ENCODE measurements at regions not wholly inside any gene's neighbourhood (a gene's known extent, or its start where the extent isn't known, plus 50 kb on each side); places are given as distances from the start of the nearest gene placed in this dataset.
"Not testable (repeated sequence)": the region's sequence is repeated elsewhere in the genome, so short reads cannot be mapped to it uniquely, and the experiment has no call there.

DNA sequence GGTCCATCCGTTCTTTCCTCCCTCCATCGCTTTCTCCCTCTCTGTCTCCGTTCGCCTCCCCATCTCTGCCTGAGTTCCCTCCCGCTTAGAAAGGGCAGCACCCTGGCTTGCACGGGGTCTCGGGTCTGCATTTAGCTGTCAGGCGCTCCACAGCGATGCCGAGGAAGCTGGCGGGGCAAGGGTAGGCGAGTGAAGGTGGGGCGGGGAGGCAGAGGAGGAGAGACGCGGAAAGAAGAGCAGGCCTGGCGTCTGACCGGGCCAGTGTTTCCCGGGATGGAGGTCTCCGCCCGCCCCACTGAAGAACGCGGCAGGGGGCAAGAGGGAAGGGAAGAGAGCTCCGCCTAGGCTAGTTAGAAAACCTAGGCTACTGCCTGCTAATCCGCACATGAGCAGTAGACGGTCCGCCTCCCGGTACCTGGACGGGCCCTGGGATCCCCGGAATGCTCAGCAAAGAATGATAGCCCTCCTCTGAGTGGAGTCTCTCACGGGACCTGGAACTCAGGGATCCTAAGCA, 3922.5 kb upstream of the OR11H1 start:
- peaks cover 0 to 12% (median 6%) of the 10 kb centered on the region in 4 donors for H3K9me3 ChIP-seq (ENCODE audit: control insufficient read depth in 4 of 4, low read length in 3 of 4)
- no peak for DNase-seq (ENCODE audit: low spot score)
- no peaks in the 10 kb centered on the region for H3K27me3 ChIP-seq (ENCODE audit: control insufficient read depth in 4 of 4, insufficient read depth in 4 of 4, low read length in 3 of 4)
- no peak overlapping the region for H3K4me3 ChIP-seq (ENCODE audit: low read depth in 1 of 3, low read length in 3 of 3)
- H3K27ac ChIP-seq (ENCODE audit: low read depth in 1 of 2, low read length in 2 of 2) = no peak overlapping the region
- WGBS = 71% methylated on average over 30 of the region's 30 CpGs
- TF ChIP-seq, protein P1, sequence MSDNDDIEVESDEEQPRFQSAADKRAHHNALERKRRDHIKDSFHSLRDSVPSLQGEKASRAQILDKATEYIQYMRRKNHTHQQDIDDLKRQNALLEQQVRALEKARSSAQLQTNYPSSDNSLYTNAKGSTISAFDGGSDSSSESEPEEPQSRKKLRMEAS (IDR thresholded peaks at IDR 0.05) = no peak
- TF ChIP-seq, protein P2, sequence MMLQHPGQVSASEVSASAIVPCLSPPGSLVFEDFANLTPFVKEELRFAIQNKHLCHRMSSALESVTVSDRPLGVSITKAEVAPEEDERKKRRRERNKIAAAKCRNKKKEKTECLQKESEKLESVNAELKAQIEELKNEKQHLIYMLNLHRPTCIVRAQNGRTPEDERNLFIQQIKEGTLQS (IDR thresholded peaks at IDR 0.05) = no peak
- TF ChIP-seq FOXA2 (IDR thresholded peaks at IDR 0.05) (no peak), YY1 (IDR thresholded peaks at IDR 0.05) (no peak), HNF4A (conservative IDR thresholded peaks at IDR 0.05) (no peak), GABPA (IDR thresholded peaks at IDR 0.05 in 1 of 2, conservative IDR thresholded peaks at IDR 0.05 in 1 of 2) (no peak)
- TF ChIP-seq, protein P3, sequence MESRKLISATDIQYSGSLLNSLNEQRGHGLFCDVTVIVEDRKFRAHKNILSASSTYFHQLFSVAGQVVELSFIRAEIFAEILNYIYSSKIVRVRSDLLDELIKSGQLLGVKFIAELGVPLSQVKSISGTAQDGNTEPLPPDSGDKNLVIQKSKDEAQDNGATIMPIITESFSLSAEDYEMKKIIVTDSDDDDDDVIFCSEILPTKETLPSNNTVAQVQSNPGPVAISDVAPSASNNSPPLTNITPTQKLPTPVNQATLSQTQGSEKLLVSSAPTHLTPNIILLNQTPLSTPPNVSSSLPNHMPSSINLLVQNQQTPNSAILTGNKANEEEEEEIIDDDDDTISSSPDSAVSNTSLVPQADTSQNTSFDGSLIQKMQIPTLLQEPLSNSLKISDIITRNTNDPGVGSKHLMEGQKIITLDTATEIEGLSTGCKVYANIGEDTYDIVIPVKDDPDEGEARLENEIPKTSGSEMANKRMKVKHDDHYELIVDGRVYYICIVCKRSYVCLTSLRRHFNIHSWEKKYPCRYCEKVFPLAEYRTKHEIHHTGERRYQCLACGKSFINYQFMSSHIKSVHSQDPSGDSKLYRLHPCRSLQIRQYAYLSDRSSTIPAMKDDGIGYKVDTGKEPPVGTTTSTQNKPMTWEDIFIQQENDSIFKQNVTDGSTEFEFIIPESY (IDR thresholded peaks at IDR 0.05) = no peak
- TF ChIP-seq, protein P4, sequence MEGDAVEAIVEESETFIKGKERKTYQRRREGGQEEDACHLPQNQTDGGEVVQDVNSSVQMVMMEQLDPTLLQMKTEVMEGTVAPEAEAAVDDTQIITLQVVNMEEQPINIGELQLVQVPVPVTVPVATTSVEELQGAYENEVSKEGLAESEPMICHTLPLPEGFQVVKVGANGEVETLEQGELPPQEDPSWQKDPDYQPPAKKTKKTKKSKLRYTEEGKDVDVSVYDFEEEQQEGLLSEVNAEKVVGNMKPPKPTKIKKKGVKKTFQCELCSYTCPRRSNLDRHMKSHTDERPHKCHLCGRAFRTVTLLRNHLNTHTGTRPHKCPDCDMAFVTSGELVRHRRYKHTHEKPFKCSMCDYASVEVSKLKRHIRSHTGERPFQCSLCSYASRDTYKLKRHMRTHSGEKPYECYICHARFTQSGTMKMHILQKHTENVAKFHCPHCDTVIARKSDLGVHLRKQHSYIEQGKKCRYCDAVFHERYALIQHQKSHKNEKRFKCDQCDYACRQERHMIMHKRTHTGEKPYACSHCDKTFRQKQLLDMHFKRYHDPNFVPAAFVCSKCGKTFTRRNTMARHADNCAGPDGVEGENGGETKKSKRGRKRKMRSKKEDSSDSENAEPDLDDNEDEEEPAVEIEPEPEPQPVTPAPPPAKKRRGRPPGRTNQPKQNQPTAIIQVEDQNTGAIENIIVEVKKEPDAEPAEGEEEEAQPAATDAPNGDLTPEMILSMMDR (IDR thresholded peaks at IDR 0.05; ENCODE audit: low read depth, low read length, missing input control) = no peak
- H3K36me3 ChIP-seq (ENCODE audit: control insufficient read depth in 4 of 4, insufficient read depth in 3 of 4, low read depth in 1 of 4, low read length in 3 of 4) = no peaks in the 10 kb centered on the region
- H3K9ac ChIP-seq (ENCODE audit: low read depth in 1 of 2, low read length in 2 of 2) = no peak overlapping the region
- no peaks in the 10 kb centered on the region for H3K4me1 ChIP-seq (ENCODE audit: control insufficient read depth in 4 of 4, insufficient read depth in 4 of 4, low read length in 3 of 4)

DNA sequence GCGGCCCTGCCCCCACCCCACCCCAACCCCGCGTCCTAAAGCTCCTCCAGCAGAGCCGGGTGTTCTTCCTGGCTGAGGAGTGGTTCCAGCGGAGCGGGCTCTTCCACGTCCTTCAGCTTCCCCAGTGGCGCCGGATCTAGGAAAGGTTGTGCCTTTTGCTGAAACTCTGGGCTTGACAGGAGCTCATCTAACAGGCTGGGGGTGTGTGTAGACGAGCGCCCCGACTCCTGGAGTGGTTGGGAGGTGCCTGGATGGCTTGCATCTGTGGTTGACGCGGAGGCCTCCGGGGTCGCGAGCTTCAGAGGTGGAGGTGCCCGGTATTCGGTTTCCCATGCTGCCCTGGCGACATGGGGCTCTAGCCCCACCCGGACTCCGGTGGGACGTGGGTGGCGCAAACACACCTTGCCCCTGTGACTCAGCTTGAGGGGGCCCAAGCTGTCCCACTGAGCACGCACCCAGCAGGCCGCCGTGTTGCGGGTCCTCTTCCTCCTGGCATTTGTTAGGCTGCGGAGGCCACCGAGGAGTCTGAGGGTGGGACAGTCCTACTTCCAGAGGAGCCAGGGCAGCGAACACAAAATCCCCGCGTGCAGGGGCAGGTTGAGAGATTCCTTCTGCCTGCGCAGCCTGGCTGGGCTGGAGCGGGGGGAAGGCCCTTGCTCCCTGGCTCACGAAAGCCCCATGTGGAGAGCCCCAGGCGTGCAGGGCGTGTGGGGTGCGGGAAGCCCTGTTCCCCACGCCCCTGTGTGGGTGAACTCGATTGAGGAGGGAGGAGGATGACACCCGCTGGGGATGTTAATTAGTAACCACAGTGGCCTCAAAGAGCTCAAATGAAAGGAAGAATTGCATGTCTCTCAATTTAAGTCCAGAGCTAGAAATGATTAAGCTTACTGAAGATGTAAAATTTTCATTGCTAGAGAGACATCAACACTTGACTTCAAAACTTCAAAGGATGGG, 3921.7 kb upstream of the OR11H1 start:
- 74% methylated on average over 42 of the region's 42 CpGs for WGBS
- DNase-seq (ENCODE audit: low spot score) = not testable (repeated sequence)

DNA sequence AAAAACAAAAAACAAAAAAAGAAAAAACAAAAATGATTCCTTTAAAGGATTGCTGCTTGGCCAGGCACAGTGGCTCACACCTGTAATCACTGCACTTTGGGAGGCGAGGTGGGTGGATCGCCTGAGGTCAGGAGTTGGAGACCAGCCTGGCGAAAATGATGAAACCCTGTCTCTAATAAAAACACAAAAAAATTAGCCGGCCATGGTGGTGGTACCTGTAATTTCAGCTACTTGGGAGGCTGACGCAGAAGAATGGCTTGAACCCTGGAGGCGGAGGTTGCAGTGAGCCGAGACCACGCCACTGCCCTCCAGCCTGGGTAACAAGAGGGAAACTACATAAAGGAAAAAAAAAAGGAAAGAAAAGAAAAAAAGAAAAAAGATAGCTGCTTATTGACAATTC, 3920.8 kb upstream of the OR11H1 start:
- not testable (repeated sequence) for H3K27me3 ChIP-seq (ENCODE audit: control insufficient read depth in 4 of 4, insufficient read depth in 4 of 4, low read length in 3 of 4); H3K36me3 ChIP-seq (ENCODE audit: control insufficient read depth in 4 of 4, insufficient read depth in 3 of 4, low read depth in 1 of 4, low read length in 3 of 4); H3K4me1 ChIP-seq (ENCODE audit: control insufficient read depth in 4 of 4, insufficient read depth in 4 of 4, low read length in 3 of 4); H3K27ac ChIP-seq (ENCODE audit: low read depth in 1 of 2, low read length in 2 of 2); H3K4me3 ChIP-seq (ENCODE audit: low read depth in 1 of 3, low read length in 3 of 3); H3K9ac ChIP-seq (ENCODE audit: low read depth in 1 of 2, low read length in 2 of 2); DNase-seq (ENCODE audit: low spot score)
- 76% methylated on average over 8 of the region's 8 CpGs for WGBS
- peaks cover 0 to 12% (median 5%) of the 10 kb centered on the region in 4 donors for H3K9me3 ChIP-seq (ENCODE audit: control insufficient read depth in 4 of 4, low read length in 3 of 4)

More for the DNA sequence above, 3921.7 kb upstream of the OR11H1 start:
- not testable (repeated sequence) for H3K27me3 ChIP-seq (ENCODE audit: control insufficient read depth in 4 of 4, insufficient read depth in 4 of 4, low read length in 3 of 4); H3K27ac ChIP-seq (ENCODE audit: low read depth in 1 of 2, low read length in 2 of 2); H3K4me3 ChIP-seq (ENCODE audit: low read depth in 1 of 3, low read length in 3 of 3); H3K9ac ChIP-seq (ENCODE audit: low read depth in 1 of 2, low read length in 2 of 2); H3K4me1 ChIP-seq (ENCODE audit: control insufficient read depth in 4 of 4, insufficient read depth in 4 of 4, low read length in 3 of 4); H3K36me3 ChIP-seq (ENCODE audit: control insufficient read depth in 4 of 4, insufficient read depth in 3 of 4, low read depth in 1 of 4, low read length in 3 of 4)
- peaks cover 0 to 12% (median 5%) of the 10 kb centered on the region in 4 donors for H3K9me3 ChIP-seq (ENCODE audit: control insufficient read depth in 4 of 4, low read length in 3 of 4)

DNA sequence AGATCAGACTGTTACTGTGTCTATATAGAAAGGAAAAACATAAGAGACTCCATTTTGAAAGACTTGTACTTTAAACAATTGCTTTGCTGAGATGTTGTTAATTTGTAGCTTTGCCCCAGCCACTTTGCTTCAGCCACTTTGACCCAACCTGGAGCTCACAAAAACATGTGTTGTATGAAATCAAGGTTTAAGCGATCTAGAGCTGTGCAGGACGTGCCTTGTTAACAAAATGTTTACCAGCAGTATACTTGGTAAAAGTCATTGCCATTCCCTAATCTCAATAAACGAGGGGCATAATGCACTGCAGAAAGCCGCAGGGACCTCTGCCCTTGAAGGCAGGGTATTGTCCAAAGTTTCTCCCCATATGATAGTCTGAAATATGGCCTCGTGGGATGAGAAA, 3919.5 kb upstream of the OR11H1 start:
- H3K27me3 ChIP-seq (ENCODE audit: control insufficient read depth in 4 of 4, insufficient read depth in 4 of 4, low read length in 3 of 4); DNase-seq (ENCODE audit: low spot score); H3K4me3 ChIP-seq (ENCODE audit: low read depth in 1 of 3, low read length in 3 of 3); H3K4me1 ChIP-seq (ENCODE audit: control insufficient read depth in 4 of 4, insufficient read depth in 4 of 4, low read length in 3 of 4); H3K27ac ChIP-seq (ENCODE audit: low read depth in 1 of 2, low read length in 2 of 2); H3K36me3 ChIP-seq (ENCODE audit: control insufficient read depth in 4 of 4, insufficient read depth in 3 of 4, low read depth in 1 of 4, low read length in 3 of 4); H3K9ac ChIP-seq (ENCODE audit: low read depth in 1 of 2, low read length in 2 of 2): not testable (repeated sequence)
- WGBS = 51% methylated on average over 5 of the region's 5 CpGs
- peaks cover 0 to 12% (median 5%) of the 10 kb centered on the region in 4 donors for H3K9me3 ChIP-seq (ENCODE audit: control insufficient read depth in 4 of 4, low read length in 3 of 4)

DNA sequence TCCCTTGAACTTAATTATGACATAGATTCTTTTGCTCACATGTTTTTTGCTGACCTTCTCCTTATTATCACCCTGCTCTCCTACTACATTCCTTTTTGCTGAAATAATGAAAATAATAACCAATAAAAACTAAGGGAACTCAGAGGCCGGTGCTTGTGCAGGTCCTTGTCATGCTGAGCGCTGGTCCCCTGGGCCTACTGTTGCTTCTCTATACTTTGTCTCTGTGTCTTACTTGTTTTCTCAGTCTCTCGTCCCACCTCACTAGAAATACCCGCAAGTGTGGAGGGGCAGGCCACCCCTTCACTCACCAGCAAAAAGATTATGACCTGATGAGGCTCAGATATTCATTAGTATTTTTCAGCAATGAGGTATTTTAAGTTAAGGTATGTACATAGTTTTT, 3918.8 kb upstream of the OR11H1 start:
- WGBS = 76% methylated on average over 4 of the region's 4 CpGs
- DNase-seq (ENCODE audit: low spot score); H3K9ac ChIP-seq (ENCODE audit: low read depth in 1 of 2, low read length in 2 of 2); H3K4me1 ChIP-seq (ENCODE audit: control insufficient read depth in 4 of 4, insufficient read depth in 4 of 4, low read length in 3 of 4); H3K4me3 ChIP-seq (ENCODE audit: low read depth in 1 of 3, low read length in 3 of 3); H3K27ac ChIP-seq (ENCODE audit: low read depth in 1 of 2, low read length in 2 of 2); H3K36me3 ChIP-seq (ENCODE audit: control insufficient read depth in 4 of 4, insufficient read depth in 3 of 4, low read depth in 1 of 4, low read length in 3 of 4); H3K27me3 ChIP-seq (ENCODE audit: control insufficient read depth in 4 of 4, insufficient read depth in 4 of 4, low read length in 3 of 4): not testable (repeated sequence)
- H3K9me3 ChIP-seq (ENCODE audit: control insufficient read depth in 4 of 4, low read length in 3 of 4) = peaks cover 0 to 16% (median 5%) of the 10 kb centered on the region in 4 donors
